OCI-LY1 (cell line): ENCODE measurements at regions not wholly inside any gene's neighbourhood (a gene's known extent, or its start where the extent isn't known, plus 50 kb on each side); places are given as distances from the start of the nearest gene placed in this dataset.
A peak's percentile ranks its signal among the peaks of the same experiment; 100 is the strongest.

Experiments used
- H2AFZ ChIP-seq: fragments of 200-600 bp; sonication (generic), shearing (Covaris generic); 2 replicates; pipeline ENCODE4 v1.6.0; 2014; ENCODE audit warnings: antibody characterized with exemption, mild to moderate bottlenecking, low read length
- H3F3A ChIP-seq: fragments of 200-600 bp; sonication (generic), shearing (Covaris generic); 2 replicates; pipeline ENCODE4 v1.6.0; 2014; ENCODE audit warnings: mild to moderate bottlenecking, antibody characterized with exemption, low read length, moderate library complexity; ENCODE audit not compliant: insufficient read depth
- H3K27ac ChIP-seq: fragments of 200-600 bp; sonication (generic); 2 replicates; pipeline ENCODE4 v1.5.1; 2014; ENCODE audit warnings: low read length, mixed run types, mild to moderate bottlenecking, low read depth; ENCODE audit not compliant: poor library complexity, severe bottlenecking
- H3K27me3 ChIP-seq: fragments of 200-600 bp; sonication (generic); 2 replicates; pipeline ENCODE4 v1.6.0; 2014; ENCODE audit warnings: antibody characterized with exemption, mild to moderate bottlenecking, low read length, moderate library complexity; ENCODE audit not compliant: insufficient read depth
- H3K36me3 ChIP-seq: fragments of 200-600 bp; sonication (generic); 2 replicates; pipeline ENCODE4 v1.6.1; 2014; ENCODE audit warnings: mild to moderate bottlenecking, antibody characterized with exemption, low read length, moderate library complexity, mixed read lengths; ENCODE audit not compliant: insufficient read depth
- H3K4me1 ChIP-seq: fragments of 200-600 bp; sonication (generic); 2 replicates; pipeline ENCODE4 v1.5.1; 2014; ENCODE audit warnings: mild to moderate bottlenecking, low read length, moderate library complexity; ENCODE audit not compliant: insufficient read depth, severe bottlenecking
- H3K4me2 ChIP-seq: fragments of 200-600 bp; sonication (generic), shearing (Covaris generic); 2 replicates; pipeline ENCODE4 v1.6.1; 2014; ENCODE audit warnings: low read length
- H3K4me3 ChIP-seq: fragments of 200-600 bp; sonication (generic); 2 replicates; pipeline ENCODE4 v1.5.1; 2014; ENCODE audit warnings: low read length, low read depth, mild to moderate bottlenecking, mixed read lengths; ENCODE audit not compliant: poor library complexity, severe bottlenecking
- H3K79me2 ChIP-seq: fragments of 200-600 bp; shearing (Covaris generic); 2 replicates; pipeline ENCODE4 v1.6.1; 2016; ENCODE audit warnings: mixed run types, low read length, mixed read lengths; ENCODE audit not compliant: insufficient read depth
- H3K9ac ChIP-seq: fragments of 200-600 bp; sonication (generic), shearing (Covaris generic); 2 replicates; pipeline ENCODE4 v1.6.1; 2014; ENCODE audit warnings: mild to moderate bottlenecking, low read length, mixed read lengths
- H3K9me2 ChIP-seq: fragments of 200-600 bp; sonication (generic), shearing (Covaris generic); 2 replicates; pipeline ENCODE4 v1.6.1; 2014; ENCODE audit warnings: low read depth, mild to moderate bottlenecking, low read length, mixed read lengths
- H3K9me3 ChIP-seq: fragments of 200-600 bp; shearing (Covaris generic); 2 replicates; pipeline ENCODE4 v1.6.1; 2014; ENCODE audit warnings: low read length, mixed read lengths
- H4K20me1 ChIP-seq: fragments of 200-600 bp; sonication (generic), shearing (Covaris generic); 2 replicates; pipeline ENCODE4 v1.6.0; 2016; ENCODE audit warnings: mild to moderate bottlenecking, low read length; ENCODE audit not compliant: insufficient read depth
- EZH2 ChIP-seq: fragments of 200-600 bp; sonication (generic), shearing (Covaris generic); IDR thresholded peaks from 2 replicates; pipeline ENCODE4 v1.8.0; 2017; ENCODE audit warnings: borderline replicate concordance, mixed run types, mild to moderate bottlenecking, antibody characterized with exemption, low read length, moderate library complexity, mixed read lengths
- TF ChIP-seq, protein P1 (sequence below): fragments of 200-600 bp; sonication (generic), shearing (Covaris generic); IDR thresholded peaks from 2 replicates; pipeline ENCODE4 v1.5.1; 2017; ENCODE audit warnings: mild to moderate bottlenecking, antibody characterized with exemption, low read length, moderate library complexity, mixed read lengths

DNA sequence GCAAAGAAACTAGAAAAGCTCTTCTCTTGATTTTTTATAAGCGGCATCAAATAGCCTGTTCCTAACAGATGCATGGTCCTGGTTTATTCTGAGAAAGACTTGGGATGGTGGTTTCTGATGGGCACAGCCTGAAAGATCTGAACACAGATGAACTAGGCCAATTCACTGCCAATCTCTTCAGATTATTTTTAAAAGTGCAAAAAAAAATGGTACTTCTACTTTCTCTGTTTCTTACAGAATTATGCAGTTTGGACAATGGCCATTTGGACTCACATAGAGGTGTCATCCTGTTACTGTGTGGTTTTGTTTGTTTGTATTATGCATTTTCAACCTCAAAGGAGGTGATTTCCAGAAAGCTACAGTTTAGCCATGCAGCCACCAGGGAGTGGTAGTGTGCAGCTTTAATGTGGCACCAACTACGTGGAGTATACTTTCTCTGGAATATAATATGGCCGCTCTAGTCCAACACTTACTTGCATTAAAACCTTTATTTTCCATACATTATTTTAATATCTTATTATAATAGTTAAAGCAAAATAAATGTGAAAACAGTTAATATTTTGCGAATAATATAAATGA, 469.8 kb upstream of the KIRREL3 start:
- Histone ChIP-seq H2AFZ (no peak overlapping the region), H3F3A (no peaks in the 10 kb centered on the region), H4K20me1 (no peaks in the 10 kb centered on the region), H3K79me2 (no peaks in the 10 kb centered on the region), H3K27ac (no peak overlapping the region), H3K9me3 (no peaks in the 10 kb centered on the region), H3K4me2 (no peak overlapping the region), H3K9me2 (no peaks in the 10 kb centered on the region), H3K4me3 (no peak overlapping the region), H3K9ac (no peak overlapping the region), H3K27me3 (no peaks in the 10 kb centered on the region), H3K4me1 (no peaks in the 10 kb centered on the region), H3K36me3 (no peaks in the 10 kb centered on the region)
- TF ChIP-seq EZH2 = no peak
- TF ChIP-seq, protein P1, sequence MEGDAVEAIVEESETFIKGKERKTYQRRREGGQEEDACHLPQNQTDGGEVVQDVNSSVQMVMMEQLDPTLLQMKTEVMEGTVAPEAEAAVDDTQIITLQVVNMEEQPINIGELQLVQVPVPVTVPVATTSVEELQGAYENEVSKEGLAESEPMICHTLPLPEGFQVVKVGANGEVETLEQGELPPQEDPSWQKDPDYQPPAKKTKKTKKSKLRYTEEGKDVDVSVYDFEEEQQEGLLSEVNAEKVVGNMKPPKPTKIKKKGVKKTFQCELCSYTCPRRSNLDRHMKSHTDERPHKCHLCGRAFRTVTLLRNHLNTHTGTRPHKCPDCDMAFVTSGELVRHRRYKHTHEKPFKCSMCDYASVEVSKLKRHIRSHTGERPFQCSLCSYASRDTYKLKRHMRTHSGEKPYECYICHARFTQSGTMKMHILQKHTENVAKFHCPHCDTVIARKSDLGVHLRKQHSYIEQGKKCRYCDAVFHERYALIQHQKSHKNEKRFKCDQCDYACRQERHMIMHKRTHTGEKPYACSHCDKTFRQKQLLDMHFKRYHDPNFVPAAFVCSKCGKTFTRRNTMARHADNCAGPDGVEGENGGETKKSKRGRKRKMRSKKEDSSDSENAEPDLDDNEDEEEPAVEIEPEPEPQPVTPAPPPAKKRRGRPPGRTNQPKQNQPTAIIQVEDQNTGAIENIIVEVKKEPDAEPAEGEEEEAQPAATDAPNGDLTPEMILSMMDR = peak; percentile 39

DNA sequence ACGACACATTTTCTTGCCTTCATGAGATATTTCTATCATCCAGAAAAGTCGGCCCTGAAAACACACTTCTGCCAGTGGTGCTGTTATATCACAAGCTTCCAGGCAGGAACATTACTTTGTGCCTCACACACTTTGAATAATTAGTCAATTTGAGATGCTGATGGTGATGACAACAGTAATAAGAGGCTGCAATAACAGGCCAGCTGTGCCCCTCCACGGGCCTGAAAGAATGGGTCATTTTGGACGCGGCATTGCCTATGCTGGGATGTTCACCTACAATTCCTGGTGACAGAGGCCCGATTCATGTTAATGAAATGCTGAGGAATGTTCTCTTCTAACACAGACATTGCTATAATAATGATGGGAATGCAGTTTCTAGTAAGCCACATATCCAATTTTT, 463.8 kb upstream of the KIRREL3 start:
- no peaks in the 10 kb centered on the region for H3K4me1 ChIP-seq
- no peaks in the 10 kb centered on the region for H3K27me3 ChIP-seq
- TF ChIP-seq, protein P1 = no peak
- no peak for TF ChIP-seq EZH2
- H3K36me3 ChIP-seq = no peaks in the 10 kb centered on the region
- H2AFZ ChIP-seq = no peak overlapping the region
- H3K79me2 ChIP-seq = no peaks in the 10 kb centered on the region
- no peaks in the 10 kb centered on the region for H3F3A ChIP-seq
- H3K9me2 ChIP-seq = no peaks in the 10 kb centered on the region
- no peaks in the 10 kb centered on the region for H3K9me3 ChIP-seq
- H3K9ac ChIP-seq = no peak overlapping the region
- H3K4me3 ChIP-seq = no peak overlapping the region
- H3K27ac ChIP-seq = no peak overlapping the region
- no peaks in the 10 kb centered on the region for H4K20me1 ChIP-seq
- no peak overlapping the region for H3K4me2 ChIP-seq

DNA sequence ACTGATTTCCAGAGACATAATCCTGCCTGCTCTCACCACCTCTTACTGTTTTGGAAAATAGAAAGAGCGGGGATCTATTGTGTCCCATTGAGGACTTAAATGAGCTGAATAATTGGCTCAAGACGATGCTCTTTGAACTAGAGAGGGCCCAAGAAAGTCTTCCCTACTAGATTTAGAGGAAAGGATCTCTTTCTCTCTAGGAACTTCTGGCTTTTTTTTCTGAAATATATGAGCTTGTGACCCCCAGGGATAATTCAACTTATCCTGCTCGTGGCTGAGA, 461.4 kb upstream of the KIRREL3 start:
- H4K20me1 ChIP-seq = no peaks in the 10 kb centered on the region
- no peaks in the 10 kb centered on the region for H3F3A ChIP-seq
- no peak overlapping the region for H3K4me2 ChIP-seq
- H3K27me3 ChIP-seq = no peaks in the 10 kb centered on the region
- H3K9me3 ChIP-seq = no peaks in the 10 kb centered on the region
- H3K27ac ChIP-seq = no peak overlapping the region
- H3K36me3 ChIP-seq = no peaks in the 10 kb centered on the region
- no peaks in the 10 kb centered on the region for H3K9me2 ChIP-seq
- TF ChIP-seq, protein P1 = no peak
- TF ChIP-seq EZH2 = no peak
- H3K9ac ChIP-seq = no peak overlapping the region
- H3K4me1 ChIP-seq = no peaks in the 10 kb centered on the region
- no peak overlapping the region for H2AFZ ChIP-seq
- H3K79me2 ChIP-seq = no peaks in the 10 kb centered on the region
- no peak overlapping the region for H3K4me3 ChIP-seq
